ENCODE measurements at regions not wholly inside any gene's neighbourhood (a gene's known extent, or its start where the extent isn't known, plus 50 kb on each side); places are given as distances from the start of the nearest gene placed in this dataset.
A peak's percentile ranks its signal among the peaks of the same experiment; 100 is the strongest.

DNA sequence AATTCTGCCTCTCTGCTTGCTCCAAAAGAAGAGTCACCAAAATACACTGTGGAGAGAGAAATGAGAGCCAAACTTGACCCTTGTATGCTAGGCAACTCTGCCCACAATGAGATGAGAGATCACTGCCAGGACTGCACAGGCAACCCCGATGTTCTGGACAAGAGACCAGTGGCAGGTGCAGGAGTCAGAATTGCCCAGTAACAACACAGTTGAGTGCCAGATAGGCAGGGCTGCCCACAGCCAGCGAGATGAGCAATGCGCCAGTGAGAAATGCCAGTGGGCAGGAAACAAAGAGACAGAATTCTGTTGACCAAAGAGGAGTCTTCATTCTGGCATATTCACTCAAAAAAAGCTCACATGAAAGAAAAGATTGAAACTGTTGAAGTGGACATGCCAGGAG, 570.7 kb downstream of the CAAP1 start:
- TF ChIP-seq JUND (IDR thresholded peaks at IDR 0.05; ENCODE audit: low read depth) = no peak
- no peak for DNase-seq (ENCODE audit: low read depth in 1 of 2, low spot score in 1 of 2)
- in situ Hi-C loops (cut with HindIII; ENCODE audit: low pct_unique_long_range_greater_than_20kb, low sequenced_read_pairs) = no loop called here

DNA sequence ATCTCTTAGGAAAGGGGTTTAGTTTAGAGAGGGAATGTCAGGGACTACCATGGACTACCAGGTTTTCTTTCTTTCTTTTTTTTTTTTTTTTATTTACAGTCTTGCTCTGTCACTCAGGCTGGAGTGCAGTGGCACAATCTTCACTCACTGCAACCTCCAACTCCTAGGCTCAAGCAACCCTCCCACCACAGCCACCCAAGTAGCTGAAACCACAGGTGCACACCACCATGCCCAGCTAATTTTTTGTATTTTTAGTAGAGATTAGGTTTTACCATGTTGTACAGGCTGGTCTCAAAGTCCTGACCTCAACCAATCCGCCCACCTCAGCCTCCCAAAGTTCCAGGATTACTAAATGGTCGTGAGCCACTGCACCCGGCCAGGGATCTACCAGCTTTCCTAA, 572.7 kb downstream of the CAAP1 start:
- no peak for TF ChIP-seq JUND (IDR thresholded peaks at IDR 0.05; ENCODE audit: low read depth)
- in situ Hi-C loops (cut with HindIII; ENCODE audit: low pct_unique_long_range_greater_than_20kb, low sequenced_read_pairs) = no loop called here
- no peak for DNase-seq (ENCODE audit: low read depth in 1 of 2, low spot score in 1 of 2)

DNA sequence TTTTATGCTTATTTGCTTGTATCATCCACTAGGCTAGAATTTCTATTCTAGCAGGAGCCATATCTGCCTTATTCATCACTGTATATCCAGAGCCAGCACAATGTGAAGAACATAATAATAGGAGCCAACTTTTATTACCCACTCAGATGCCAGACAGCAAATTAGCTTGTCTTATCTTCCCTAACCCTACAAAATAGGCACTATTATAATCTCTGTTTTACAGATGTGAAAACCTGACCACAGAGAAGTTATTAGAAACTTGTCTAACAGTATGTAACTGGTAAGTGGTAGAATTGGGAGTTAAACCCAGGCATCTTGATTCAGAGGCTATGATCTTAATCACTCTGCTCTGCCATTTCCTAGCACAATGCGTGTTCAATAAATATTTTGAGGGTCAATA, 579.5 kb downstream of the CAAP1 start:
- DNase-seq (ENCODE audit: low read depth in 1 of 2, low spot score in 1 of 2) = no peak
- in situ Hi-C loops (cut with HindIII; ENCODE audit: low pct_unique_long_range_greater_than_20kb, low sequenced_read_pairs) = no loop called here
- TF ChIP-seq JUND (IDR thresholded peaks at IDR 0.05; ENCODE audit: low read depth) = no peak

DNA sequence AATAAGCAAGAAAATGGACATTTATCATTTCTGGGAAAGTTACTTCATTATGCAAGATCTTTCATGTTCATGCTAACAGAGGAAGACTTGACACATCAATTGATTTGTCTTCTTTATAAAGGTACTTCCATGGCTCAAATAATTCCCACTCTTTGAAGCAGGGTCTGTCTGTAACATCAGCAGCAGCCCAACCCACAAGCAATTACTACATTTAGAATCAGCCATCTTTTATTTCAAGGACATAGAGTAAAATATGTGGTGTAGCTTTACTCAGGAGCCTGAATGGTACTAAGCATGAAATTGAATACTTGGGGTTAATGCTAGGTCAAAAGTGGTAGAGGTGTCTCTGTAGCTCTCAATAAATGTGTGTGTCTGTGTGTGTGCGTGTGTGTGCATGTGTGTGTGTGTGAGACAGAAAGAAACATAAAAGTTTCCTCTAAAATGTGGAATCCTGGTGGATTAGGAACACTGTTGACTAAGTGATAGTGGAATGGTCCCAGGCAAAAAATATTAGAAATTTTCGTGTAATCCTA, 581.1 kb downstream of the CAAP1 start:
- no peak for TF ChIP-seq JUND (IDR thresholded peaks at IDR 0.05; ENCODE audit: low read depth)
- in situ Hi-C loops (cut with HindIII; ENCODE audit: low pct_unique_long_range_greater_than_20kb, low sequenced_read_pairs) = no loop called here

DNA sequence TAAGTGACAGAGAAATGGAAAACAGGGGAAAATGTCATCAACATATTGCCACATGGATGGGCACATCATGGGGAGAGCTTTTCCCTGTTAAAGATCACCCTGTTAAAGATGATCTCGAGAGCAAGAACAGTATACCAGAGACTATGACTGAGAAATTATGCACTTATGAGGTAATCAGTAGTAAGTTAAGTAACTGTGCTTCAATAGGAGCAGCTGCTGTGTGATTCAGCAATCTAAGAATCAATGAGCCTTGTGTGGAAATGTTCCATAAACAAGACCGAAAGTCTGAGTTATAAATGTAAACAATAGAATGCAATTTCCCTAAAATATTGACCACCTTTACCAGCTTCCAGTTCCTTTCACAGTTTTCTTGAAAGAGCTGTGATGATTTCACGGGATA, 582.3 kb downstream of the CAAP1 start:
- in situ Hi-C loops (cut with HindIII; ENCODE audit: low pct_unique_long_range_greater_than_20kb, low sequenced_read_pairs) = no loop called here
- TF ChIP-seq JUND (IDR thresholded peaks at IDR 0.05; ENCODE audit: low read depth) = no peak
- DNase-seq (ENCODE audit: low read depth in 1 of 2, low spot score in 1 of 2) = no peak

More for the DNA sequence above, 581.1 kb downstream of the CAAP1 start:
- DNase-seq (ENCODE audit: low read depth in 1 of 2, low spot score in 1 of 2) = no peak

DNA sequence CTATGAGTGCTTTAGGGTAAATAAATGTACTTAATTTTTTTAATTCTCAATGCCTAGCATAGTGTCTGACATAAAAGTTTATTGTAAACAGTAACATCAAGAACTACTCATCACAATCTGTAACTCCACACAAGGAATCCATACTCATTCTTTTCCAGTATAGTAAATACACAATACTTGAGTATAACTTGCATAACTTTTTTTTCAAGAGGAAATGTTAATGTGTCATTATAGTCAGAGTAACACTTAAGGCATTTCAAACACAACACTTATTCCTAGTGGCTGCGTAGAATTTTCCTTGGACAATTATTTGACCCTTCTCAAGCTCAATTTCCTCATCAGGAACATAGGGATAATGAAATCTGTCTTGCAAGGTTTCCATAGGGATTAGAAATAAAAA, 584.3 kb downstream of the CAAP1 start:
- in situ Hi-C loops (cut with HindIII; ENCODE audit: low pct_unique_long_range_greater_than_20kb, low sequenced_read_pairs) = no loop called here
- no peak for TF ChIP-seq JUND (IDR thresholded peaks at IDR 0.05; ENCODE audit: low read depth)
- DNase-seq (ENCODE audit: low read depth in 1 of 2, low spot score in 1 of 2) = no peak

DNA sequence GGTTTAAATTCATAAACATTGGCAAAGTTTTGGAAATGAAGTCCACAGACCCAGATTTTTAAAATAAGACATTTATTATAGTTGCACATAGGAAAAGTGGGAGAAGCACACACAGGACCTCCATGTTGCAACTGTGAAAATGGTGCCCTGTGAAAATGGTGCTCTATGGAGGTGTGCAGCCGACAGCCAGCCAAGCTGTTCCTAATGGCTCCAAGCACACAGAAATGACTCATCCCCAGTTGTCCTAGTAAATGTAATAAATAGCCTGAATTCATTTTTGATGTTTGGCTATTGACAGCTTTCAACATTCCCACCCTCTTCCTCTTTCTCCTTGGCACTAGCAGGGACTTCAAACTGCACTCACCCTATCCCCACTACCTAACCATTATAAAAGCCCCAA, 590.9 kb downstream of the CAAP1 start:
- TF ChIP-seq JUND (IDR thresholded peaks at IDR 0.05; ENCODE audit: low read depth) = no peak
- no peak for DNase-seq (ENCODE audit: low read depth in 1 of 2, low spot score in 1 of 2)
- in situ Hi-C loops (cut with HindIII; ENCODE audit: low pct_unique_long_range_greater_than_20kb, low sequenced_read_pairs) = no loop called here

DNA sequence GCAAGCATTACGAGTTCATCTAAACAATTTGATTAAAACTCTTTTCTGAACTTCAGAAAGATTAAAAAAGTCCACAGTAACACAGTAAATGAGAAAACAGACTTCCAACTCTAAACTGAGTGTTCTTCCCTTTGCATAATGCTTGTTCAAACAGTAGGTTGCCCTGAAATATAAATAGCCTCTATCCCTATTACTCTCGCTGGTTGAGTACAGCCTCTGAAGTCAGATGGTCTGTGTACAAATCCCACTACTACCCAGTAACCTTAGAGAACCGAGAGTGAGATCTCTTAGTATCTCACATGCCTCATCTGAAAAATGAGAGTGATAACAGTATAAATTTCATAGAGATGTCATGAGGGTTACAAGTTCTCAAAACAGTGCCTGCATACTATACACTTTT, 591.6 kb downstream of the CAAP1 start:
- in situ Hi-C loops (cut with HindIII; ENCODE audit: low pct_unique_long_range_greater_than_20kb, low sequenced_read_pairs) = no loop called here
- DNase-seq (ENCODE audit: low read depth in 1 of 2, low spot score in 1 of 2) = no peak
- TF ChIP-seq JUND (IDR thresholded peaks at IDR 0.05; ENCODE audit: low read depth) = no peak

DNA sequence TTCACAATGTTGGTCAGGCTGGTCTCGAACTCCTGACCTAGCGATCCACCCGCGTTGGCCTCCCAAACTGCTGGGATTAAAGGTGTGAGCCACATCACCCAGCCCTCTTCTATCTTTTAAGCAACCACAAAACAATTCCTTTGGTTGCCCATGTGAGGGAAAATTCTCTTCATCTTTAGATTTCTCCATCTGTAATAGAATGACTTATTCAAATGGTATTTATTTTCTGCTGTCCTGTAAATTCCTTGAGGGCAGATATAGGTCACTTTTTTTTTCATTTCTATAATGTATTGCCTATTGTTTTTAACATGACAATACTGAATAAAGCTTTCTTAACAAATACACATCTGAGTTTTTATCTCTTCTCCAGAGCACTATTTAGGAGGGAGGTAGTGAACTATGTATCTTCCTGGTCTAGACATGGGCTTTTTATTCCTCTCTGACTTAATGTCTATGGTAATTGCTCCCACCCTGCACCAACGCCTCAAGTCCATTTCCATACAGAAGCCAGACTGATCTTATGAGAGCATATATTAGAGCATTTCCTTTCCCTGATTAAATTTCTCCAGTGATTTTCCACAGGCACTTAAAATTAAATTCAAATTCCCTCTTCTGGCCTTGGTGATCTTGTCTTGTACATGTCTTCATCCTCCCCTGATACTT, 595.6 kb downstream of the CAAP1 start:
- no peak for TF ChIP-seq JUND (IDR thresholded peaks at IDR 0.05; ENCODE audit: low read depth)
- in situ Hi-C loops (cut with HindIII; ENCODE audit: low pct_unique_long_range_greater_than_20kb, low sequenced_read_pairs) = no loop called here
- no peak for DNase-seq (ENCODE audit: low read depth in 1 of 2, low spot score in 1 of 2)

DNA sequence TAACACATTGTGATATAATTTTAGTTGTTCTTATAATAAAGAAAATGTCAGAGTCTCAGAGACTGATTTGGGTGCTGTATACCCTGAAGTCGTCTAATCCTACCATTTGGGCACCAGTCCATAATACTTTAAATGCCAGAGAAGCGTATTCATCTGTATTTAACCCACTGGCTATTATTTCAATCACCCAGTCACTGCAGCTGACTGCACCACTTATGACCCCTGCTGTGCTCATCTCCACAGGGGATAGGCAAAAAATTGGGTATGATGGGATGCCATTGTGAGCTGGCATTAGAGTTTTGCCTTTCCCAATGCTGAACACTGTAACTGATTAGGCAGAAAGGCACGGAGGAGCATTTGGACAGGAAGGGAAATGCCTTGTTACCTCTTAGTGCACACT, 599.7 kb downstream of the CAAP1 start:
- in situ Hi-C loops (cut with HindIII; ENCODE audit: low pct_unique_long_range_greater_than_20kb, low sequenced_read_pairs) = no loop called here
- DNase-seq (ENCODE audit: low read depth in 1 of 2, low spot score in 1 of 2) = no peak
- no peak for TF ChIP-seq JUND (IDR thresholded peaks at IDR 0.05; ENCODE audit: low read depth)

DNA sequence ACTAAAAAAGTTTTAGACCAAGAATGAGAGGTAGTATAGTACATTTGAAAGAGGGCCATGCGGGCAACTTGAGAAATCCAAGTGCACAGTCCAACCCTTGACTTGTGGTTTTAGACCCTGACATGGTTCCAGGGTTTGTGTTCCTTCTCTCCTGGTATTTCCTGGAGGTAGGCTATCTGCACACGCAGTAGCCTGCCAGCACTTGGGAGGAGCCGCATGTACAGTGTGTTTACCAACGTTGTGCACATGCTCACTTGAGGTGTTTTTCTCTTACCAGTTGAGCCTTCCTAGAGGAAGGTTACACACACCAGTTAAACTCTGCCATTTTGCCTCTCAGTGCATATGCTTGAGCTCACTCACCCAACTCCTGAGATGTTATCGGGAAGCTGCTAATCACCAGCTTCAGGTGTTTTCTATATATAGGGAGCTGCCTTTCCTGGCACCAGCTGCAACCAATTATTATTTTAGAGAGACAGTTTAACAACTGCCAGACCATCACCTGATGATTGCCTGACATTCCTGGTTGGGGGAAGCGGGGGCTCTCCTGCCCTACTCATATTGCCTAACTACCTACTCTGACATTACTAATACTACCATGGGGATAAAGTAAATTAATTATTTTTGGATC, 593.4 kb upstream of the TUSC1 start:
- no peak for TF ChIP-seq JUND (IDR thresholded peaks at IDR 0.05; ENCODE audit: low read depth)
- in situ Hi-C loops (cut with HindIII; ENCODE audit: low pct_unique_long_range_greater_than_20kb, low sequenced_read_pairs) = no loop called here
- DNase-seq (ENCODE audit: low read depth in 1 of 2, low spot score in 1 of 2) = peak in 1 of 2 experiments; percentile 5

DNA sequence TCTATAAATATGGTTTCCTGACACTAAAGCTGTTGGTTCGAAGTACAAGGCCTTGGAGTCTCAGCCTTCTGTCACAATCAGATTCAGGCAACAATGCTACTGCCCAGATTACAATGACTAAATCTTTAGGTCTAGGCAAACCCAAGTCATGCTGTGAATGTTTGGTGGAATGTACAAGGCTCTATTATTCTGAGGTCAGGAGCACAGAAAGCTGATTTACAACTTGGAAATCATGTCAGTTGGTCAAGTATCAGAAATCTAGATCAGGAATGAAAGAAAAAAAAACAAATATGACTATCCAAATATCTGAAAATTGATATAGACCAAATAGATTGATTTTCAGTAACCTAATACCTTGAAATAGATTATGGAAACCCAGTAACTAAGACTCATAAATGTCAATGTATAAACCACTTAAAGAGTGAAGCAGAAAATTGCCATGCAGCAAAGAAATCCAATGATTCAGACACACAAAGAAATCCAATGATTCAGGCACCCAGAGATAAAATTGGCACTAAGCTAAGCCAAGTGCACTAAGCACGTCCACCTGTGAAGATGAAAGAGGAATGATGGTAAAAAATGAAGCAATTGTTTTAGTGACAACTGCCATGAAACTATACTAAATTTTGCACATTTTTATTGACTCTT, 588.0 kb upstream of the TUSC1 start:
- no peak for DNase-seq (ENCODE audit: low read depth in 1 of 2, low spot score in 1 of 2)
- in situ Hi-C loops (cut with HindIII; ENCODE audit: low pct_unique_long_range_greater_than_20kb, low sequenced_read_pairs) = no loop called here
- no peak for TF ChIP-seq JUND (IDR thresholded peaks at IDR 0.05; ENCODE audit: low read depth)
